ENCODE measurements at regions not wholly inside any gene's neighbourhood (a gene's known extent, or its start where the extent isn't known, plus 50 kb on each side); places are given as distances from the start of the nearest gene placed in this dataset.
"Not testable (repeated sequence)": the region's sequence is repeated elsewhere in the genome, so short reads cannot be mapped to it uniquely, and the experiment has no call there.

- Histone ChIP-seq H3K9me3 (no peaks in the 10 kb centered on the region), H3K4me1 (no peaks in the 10 kb centered on the region), H3K27ac (no peak overlapping the region), H3K36me3 (no peaks in the 10 kb centered on the region), H3K27me3 (no peaks in the 10 kb centered on the region), H3K4me3 (no peak overlapping the region)
- no peak for TF ChIP-seq POLR2AphosphoS5 (IDR thresholded peaks at IDR 0.05)
- no peak for TF ChIP-seq POLR2A (IDR thresholded peaks at IDR 0.05)
- no peak for TF ChIP-seq CTCF (IDR thresholded peaks at IDR 0.05)
- intact Hi-C loops (cut with DNase I; ENCODE audit: low total_unique reads) = no loop called here
- no peak for DNase-seq (ENCODE audit: low spot score in 2 of 2)
Observed at GRCh38 chr6:80522576-80522975, 416.1 kb downstream of the BCKDHB start.

- Histone ChIP-seq H3K9me3 (no peaks in the 10 kb centered on the region), H3K27ac (no peak overlapping the region), H3K27me3 (no peaks in the 10 kb centered on the region), H3K4me1 (no peaks in the 10 kb centered on the region), H3K4me3 (no peak overlapping the region), H3K36me3 (no peaks in the 10 kb centered on the region)
- DNase-seq (ENCODE audit: low spot score in 2 of 2) = no peak
- intact Hi-C loops (cut with DNase I; ENCODE audit: low total_unique reads) = no loop called here
- TF ChIP-seq POLR2AphosphoS5 (IDR thresholded peaks at IDR 0.05) (no peak), POLR2A (IDR thresholded peaks at IDR 0.05) (no peak)
Observed at GRCh38 chr6:80519811-80520594, 413.5 kb downstream of the BCKDHB start.

GRCh38 chr6:80517525-80517924, 411.1 kb downstream of the BCKDHB start:
- no peak overlapping the region for H3K27ac ChIP-seq
- intact Hi-C loops (cut with DNase I; ENCODE audit: low total_unique reads) = no loop called here
- H3K4me3 ChIP-seq = no peak overlapping the region
- TF ChIP-seq POLR2A (IDR thresholded peaks at IDR 0.05) (no peak), POLR2AphosphoS5 (IDR thresholded peaks at IDR 0.05) (no peak), CTCF (IDR thresholded peaks at IDR 0.05) (no peak)
- no peaks in the 10 kb centered on the region for H3K36me3 ChIP-seq
- no peaks in the 10 kb centered on the region for H3K27me3 ChIP-seq
- H3K4me1 ChIP-seq = no peaks in the 10 kb centered on the region
- no peaks in the 10 kb centered on the region for H3K9me3 ChIP-seq
- DNase-seq (ENCODE audit: low spot score in 2 of 2) = no peak

- DNase-seq (ENCODE audit: low spot score in 2 of 2); H3K4me1 ChIP-seq; intact Hi-C loops (cut with DNase I; ENCODE audit: low total_unique reads); H3K27ac ChIP-seq; H3K27me3 ChIP-seq; H3K4me3 ChIP-seq; H3K36me3 ChIP-seq; H3K9me3 ChIP-seq: not testable (repeated sequence)
Observed at GRCh38 chr6:80510521-80510920, 404.1 kb downstream of the BCKDHB start.

GRCh38 chr6:80508885-80509630, 402.6 kb downstream of the BCKDHB start:
- Histone ChIP-seq H3K9me3 (no peaks in the 10 kb centered on the region), H3K4me1 (no peaks in the 10 kb centered on the region), H3K4me3 (no peak overlapping the region), H3K36me3 (no peaks in the 10 kb centered on the region), H3K27ac (peak overlapping the region in 1 of 2 donors; percentile 52), H3K27me3 (no peaks in the 10 kb centered on the region)
- no peak for TF ChIP-seq POLR2A (IDR thresholded peaks at IDR 0.05)
- no peak for TF ChIP-seq POLR2AphosphoS5 (IDR thresholded peaks at IDR 0.05)
- TF ChIP-seq CTCF (IDR thresholded peaks at IDR 0.05) = no peak
- no peak for DNase-seq (ENCODE audit: low spot score in 2 of 2)
- intact Hi-C loops (cut with DNase I; ENCODE audit: low total_unique reads) = no loop called here

GRCh38 chr6:80504882-80505281, 398.4 kb downstream of the BCKDHB start:
- intact Hi-C loops (cut with DNase I; ENCODE audit: low total_unique reads) = no loop called here

More at GRCh38 chr6:80504882-80505281, 398.4 kb downstream of the BCKDHB start:
- Histone ChIP-seq H3K4me1 (no peaks in the 10 kb centered on the region), H3K9me3 (no peaks in the 10 kb centered on the region), H3K27me3 (no peaks in the 10 kb centered on the region), H3K27ac (no peak overlapping the region), H3K4me3 (no peak overlapping the region), H3K36me3 (no peaks in the 10 kb centered on the region)
- TF ChIP-seq POLR2A (IDR thresholded peaks at IDR 0.05) = no peak
- no peak for TF ChIP-seq POLR2AphosphoS5 (IDR thresholded peaks at IDR 0.05)
- TF ChIP-seq CTCF (IDR thresholded peaks at IDR 0.05) = no peak
- DNase-seq (ENCODE audit: low spot score in 2 of 2) = no peak
